Gastroesophageal sphincter (tissue), 4 donors: ENCODE measurements at regions not wholly inside any gene's neighbourhood (a gene's known extent, or its start where the extent isn't known, plus 50 kb on each side); places are given as distances from the start of the nearest gene placed in this dataset.

Experiments
- ATAC-seq: fragments of 150-250 bp; one replicate; pipeline ENCODE4 v1.9.1; 2016; ENCODE audit warnings: mild to moderate bottlenecking, moderate library complexity
- H3K27ac ChIP-seq, 4 donors: fragments of 200-600 bp; sonication (generic) in 3 of 4; 1 replicate in 3 of 4; 2 replicates in 1 of 4; pipeline ENCODE4 v1.5.1; 2016 to 2019
- H3K27me3 ChIP-seq: fragments of 200-600 bp; sonication (generic); one replicate; pipeline ENCODE4 v1.5.1; 2019
- H3K36me3 ChIP-seq, 2 donors: fragments of 200-600 bp; sonication (generic); one replicate each; pipeline ENCODE4 v1.5.1; 2019; ENCODE audit warnings: control low read depth in 1 of 2
- H3K4me1 ChIP-seq, 3 donors: fragments of 200-600 bp; sonication (generic); 1 replicate in 2 of 3; 2 replicates in 1 of 3; pipeline ENCODE4 v1.5.1; 2016 to 2019; ENCODE audit warnings: control low read depth in 2 of 3
- H3K4me3 ChIP-seq, 2 donors: fragments of 200-600 bp; sonication (generic); one replicate each; pipeline ENCODE4 v1.5.1; 2019; ENCODE audit warnings: mild to moderate bottlenecking in 1 of 2, moderate library complexity in 1 of 2
- H3K9me3 ChIP-seq, 3 donors: fragments of 200-600 bp; sonication (generic); one replicate each; pipeline ENCODE4 v1.5.1; 2017 to 2019; ENCODE audit warnings: control low read depth in 2 of 3
- CTCF ChIP-seq, 4 experiments: fragments of 200-600 bp in 2 of 4; fragments of 450-650 bp in 2 of 4; sonication (generic) in 1 of 4; IDR thresholded peaks; one replicate each; pipeline ENCODE4 v1.5.1; 2017 to 2019; ENCODE audit warnings: antibody characterized with exemption in 4 of 4, mild to moderate bottlenecking in 2 of 4, moderate library complexity in 2 of 4
- EP300 ChIP-seq: sonication (generic); formaldehyde crosslinking; IDR thresholded peaks from one replicate; pipeline ENCODE4 v1.6.1; 2017; ENCODE audit warnings: antibody characterized with exemption, mild to moderate bottlenecking
- POLR2A ChIP-seq, 2 donors: fragments of 450-650 bp; IDR thresholded peaks; one replicate each; pipeline ENCODE4 v1.6.1; 2017; ENCODE audit warnings: antibody characterized with exemption in 2 of 2, mild to moderate bottlenecking in 2 of 2, moderate library complexity in 1 of 2
- POLR2AphosphoS5 ChIP-seq: sonication (generic); formaldehyde crosslinking; IDR thresholded peaks from one replicate; pipeline ENCODE4 v1.6.1; 2017; ENCODE audit warnings: antibody characterized with exemption
- WGBS, 2 donors: methylation state at CpG; one replicate each; pipeline ENCODE4 v1.1.5; 2018; ENCODE audit warnings: low coverage in 1 of 2; 5-methylcytosine and 5-hydroxymethylcytosine counted together

GRCh38 chr15:59918994-59919951 lies 84.8 kb upstream of the FOXB1 start:
- Histone ChIP-seq H3K4me1 (no peaks in the 10 kb centered on the region), H3K4me3 (no peak overlapping the region), H3K9me3 (no peaks in the 10 kb centered on the region), H3K27ac (no peak overlapping the region), H3K27me3 (peaks cover 22% of the 10 kb centered on the region), H3K36me3 (no peaks in the 10 kb centered on the region)
- no peak for ATAC-seq
- TF ChIP-seq POLR2A (IDR thresholded peaks at IDR 0.05), result no peak
- TF ChIP-seq EP300, result no peak
- no peak for TF ChIP-seq CTCF (IDR thresholded peaks at IDR 0.05)
- no peak for TF ChIP-seq POLR2AphosphoS5
- 57 to 62% methylated on average over 10 of the region's 11 CpGs for WGBS, 2 donors

GRCh38 chr15:59917504-59918157 lies 86.5 kb upstream of the FOXB1 start:
- Histone ChIP-seq H3K36me3 (no peaks in the 10 kb centered on the region), H3K27ac (no peak overlapping the region), H3K4me3 (no peak overlapping the region), H3K9me3 (no peaks in the 10 kb centered on the region), H3K4me1 (no peaks in the 10 kb centered on the region), H3K27me3 (peaks cover 25% of the 10 kb centered on the region)
- 35 to 80% methylated on average over 1 to 10 of the region's 10 CpGs for WGBS, 2 donors
- no peak for TF ChIP-seq POLR2A (IDR thresholded peaks at IDR 0.05)
- no peak for TF ChIP-seq POLR2AphosphoS5
- no peak for TF ChIP-seq CTCF (IDR thresholded peaks at IDR 0.05)
- TF ChIP-seq EP300, result no peak
- no peak for ATAC-seq

- Histone ChIP-seq H3K9me3 (no peaks in the 10 kb centered on the region), H3K4me1 (no peaks in the 10 kb centered on the region), H3K27me3 (peaks cover 60% of the 10 kb centered on the region), H3K27ac (no peak overlapping the region), H3K36me3 (no peaks in the 10 kb centered on the region), H3K4me3 (no peak overlapping the region)
- WGBS, 2 donors, result 36 to 44% methylated on average over 1 of the region's 1 CpG
- no peak for ATAC-seq
- no peak for TF ChIP-seq EP300
- no peak for TF ChIP-seq POLR2AphosphoS5
- TF ChIP-seq CTCF (IDR thresholded peaks at IDR 0.05), result no peak
- no peak for TF ChIP-seq POLR2A (IDR thresholded peaks at IDR 0.05)
Measured at GRCh38 chr15:59906046-59906445, 98.1 kb upstream of the FOXB1 start.

GRCh38 chr15:59905176-59905575 lies 98.9 kb upstream of the FOXB1 start:
- Histone ChIP-seq H3K27me3 (peaks cover 65% of the 10 kb centered on the region), H3K4me3 (no peak overlapping the region), H3K27ac (no peak overlapping the region), H3K4me1 (no peaks in the 10 kb centered on the region), H3K9me3 (no peaks in the 10 kb centered on the region), H3K36me3 (no peaks in the 10 kb centered on the region)
- WGBS, 2 donors, result 24 to 28% methylated on average over 4 of the region's 4 CpGs
- TF ChIP-seq EP300 (no peak), POLR2AphosphoS5 (no peak), CTCF (IDR thresholded peaks at IDR 0.05) (no peak), POLR2A (IDR thresholded peaks at IDR 0.05) (no peak)
- ATAC-seq, result no peak
